ENCODE measurements at regions not wholly inside any gene's neighbourhood (a gene's known extent, or its start where the extent isn't known, plus 50 kb on each side); places are given as distances from the start of the nearest gene placed in this dataset.

DNA sequence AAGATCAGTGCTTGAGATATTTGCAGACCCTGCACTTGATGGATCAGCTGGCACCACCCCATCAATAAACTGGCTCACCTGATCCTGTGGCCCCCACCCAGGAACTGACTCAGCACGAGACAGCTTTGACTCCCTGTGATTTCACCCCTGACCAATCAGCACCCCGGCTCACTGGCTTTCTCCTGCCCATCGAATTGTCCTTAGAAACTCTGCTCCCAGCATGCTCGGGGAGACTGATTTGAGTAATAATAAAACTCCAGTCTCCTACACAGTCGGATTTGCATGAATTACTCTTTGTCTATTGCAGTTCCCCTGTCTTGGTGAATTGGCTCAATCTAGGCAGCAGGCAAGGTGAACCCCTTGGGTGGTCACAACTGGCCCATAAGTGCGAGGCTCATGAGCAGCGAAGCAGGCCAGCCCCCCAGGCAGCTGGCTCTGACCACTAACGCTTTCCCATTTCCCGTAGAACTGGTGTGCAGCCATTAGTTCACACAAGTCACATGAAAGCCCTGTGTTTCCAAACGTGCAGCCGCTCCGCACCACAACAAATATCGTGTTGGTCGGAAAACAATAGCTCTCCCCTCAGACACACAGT is 79.6 kb downstream of the RSPH3 start:
- 74 to 78% (median 77%) methylated on average over 14 of the region's 14 CpGs for WGBS, 3 donors
- no peaks in the 10 kb centered on the region for H3K9me3 ChIP-seq
- ATAC-seq (no peak), DNase-seq (no peak)
- H3K4me1 ChIP-seq, result no peaks in the 10 kb centered on the region
- TF ChIP-seq CTCF (IDR thresholded peaks at IDR 0.05), result no peak
- H3K27ac ChIP-seq, result no peak overlapping the region
- no peaks in the 10 kb centered on the region for H3K27me3 ChIP-seq (ENCODE audit: insufficient read depth in 3 of 3, low read length in 2 of 3)
- no peak overlapping the region for H3K4me3 ChIP-seq
- intact Hi-C loops (cut with DNase I), result no loop called here
- no peaks in the 10 kb centered on the region for H3K36me3 ChIP-seq (ENCODE audit: insufficient read depth in 1 of 2, low read depth in 1 of 2)

DNA sequence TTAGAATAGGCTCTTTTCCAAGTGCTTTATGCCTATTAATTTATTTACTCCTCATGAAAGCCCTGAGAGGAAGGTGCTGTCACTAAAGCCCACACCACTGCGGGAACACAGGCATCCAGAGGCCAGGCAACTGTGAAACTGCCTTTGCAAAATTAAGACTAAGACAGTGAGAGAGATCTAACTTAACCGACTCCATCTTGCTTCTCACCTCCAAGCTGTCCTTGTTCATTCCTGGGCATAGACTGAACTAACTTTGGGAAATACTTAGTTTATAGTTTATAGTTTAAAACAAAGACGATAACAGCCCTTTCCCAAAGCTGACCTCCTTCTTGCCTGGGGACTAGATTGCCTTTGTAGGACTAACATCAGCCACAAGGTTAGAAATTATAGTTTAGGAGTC is 80.1 kb downstream of the RSPH3 start:
- no peaks in the 10 kb centered on the region for H3K36me3 ChIP-seq (ENCODE audit: insufficient read depth in 1 of 2, low read depth in 1 of 2)
- no peak overlapping the region for H3K27ac ChIP-seq
- no peak overlapping the region for H3K4me3 ChIP-seq
- 81 to 85% (median 82%) methylated on average over 3 of the region's 3 CpGs for WGBS, 3 donors
- DNase-seq (no peak), ATAC-seq (no peak)
- H3K4me1 ChIP-seq, result no peaks in the 10 kb centered on the region
- intact Hi-C loops (cut with DNase I), result no loop called here
- no peaks in the 10 kb centered on the region for H3K27me3 ChIP-seq (ENCODE audit: insufficient read depth in 3 of 3, low read length in 2 of 3)
- no peaks in the 10 kb centered on the region for H3K9me3 ChIP-seq
- TF ChIP-seq CTCF (IDR thresholded peaks at IDR 0.05), result no peak

DNA sequence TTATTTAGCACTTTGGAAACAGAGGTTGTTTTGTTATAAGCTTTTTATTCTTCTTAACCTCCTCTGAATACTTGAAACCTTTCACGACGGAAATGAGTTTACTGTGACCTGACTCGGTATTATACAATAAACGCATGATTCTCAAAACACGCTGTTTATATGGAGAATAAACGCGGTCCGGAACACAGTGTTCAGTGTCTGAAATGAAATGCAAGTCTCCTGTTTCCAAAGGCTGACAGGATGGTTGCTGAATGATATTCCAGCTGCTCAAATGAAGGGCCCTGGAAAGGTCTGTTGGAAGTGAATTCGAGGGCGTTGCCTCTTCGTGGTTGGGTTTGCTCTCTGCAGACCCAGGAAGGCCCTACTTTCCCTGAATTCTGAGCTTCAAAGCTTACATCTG is 83.4 kb downstream of the RSPH3 start:
- Histone ChIP-seq H3K9me3 (no peaks in the 10 kb centered on the region), H3K4me3 (no peak overlapping the region), H3K27me3 (ENCODE audit: insufficient read depth in 3 of 3, low read length in 2 of 3) (peaks cover 0 to 3% (median 0%) of the 10 kb centered on the region in 3 donors), H3K27ac (no peak overlapping the region), H3K4me1 (no peaks in the 10 kb centered on the region), H3K36me3 (ENCODE audit: insufficient read depth in 1 of 2, low read depth in 1 of 2) (no peaks in the 10 kb centered on the region)
- 51 to 65% (median 55%) methylated on average over 11 of the region's 11 CpGs for WGBS, 3 donors
- no peak for TF ChIP-seq CTCF (IDR thresholded peaks at IDR 0.05)
- no peak for DNase-seq
- no peak for ATAC-seq
- intact Hi-C loops (cut with DNase I), result no loop called here

GRCh38 chr6:158914923-158915322 is 85.1 kb downstream of the RSPH3 start:
- Histone ChIP-seq H3K9me3 (no peaks in the 10 kb centered on the region), H3K4me1 (no peaks in the 10 kb centered on the region), H3K27ac (no peak overlapping the region), H3K27me3 (ENCODE audit: insufficient read depth in 3 of 3, low read length in 2 of 3) (peaks cover 0 to 4% (median 0%) of the 10 kb centered on the region in 3 donors), H3K36me3 (ENCODE audit: insufficient read depth in 1 of 2, low read depth in 1 of 2) (no peaks in the 10 kb centered on the region), H3K4me3 (no peak overlapping the region)
- intact Hi-C loops (cut with DNase I), result no loop called here
- TF ChIP-seq CTCF (IDR thresholded peaks at IDR 0.05), result no peak
- WGBS, 3 donors, result 80 to 95% (median 92%) methylated on average over 8 of the region's 8 CpGs
- ATAC-seq (no peak), DNase-seq (no peak)

GRCh38 chr6:158913580-158913979 is 86.4 kb downstream of the RSPH3 start:
- no peak for ATAC-seq

More at GRCh38 chr6:158913580-158913979, 86.4 kb downstream of the RSPH3 start:
- H3K27ac ChIP-seq, result no peak overlapping the region
- DNase-seq, result no peak
- H3K27me3 ChIP-seq (ENCODE audit: insufficient read depth in 3 of 3, low read length in 2 of 3), result peaks cover 0 to 6% (median 4%) of the 10 kb centered on the region in 3 donors
- 76 to 78% (median 77%) methylated on average over 9 of the region's 9 CpGs for WGBS, 3 donors
- TF ChIP-seq CTCF (IDR thresholded peaks at IDR 0.05), result no peak
- H3K9me3 ChIP-seq, result no peaks in the 10 kb centered on the region
- H3K4me3 ChIP-seq, result no peak overlapping the region
- no peaks in the 10 kb centered on the region for H3K36me3 ChIP-seq (ENCODE audit: insufficient read depth in 1 of 2, low read depth in 1 of 2)
- intact Hi-C loops (cut with DNase I), result no loop called here
- no peaks in the 10 kb centered on the region for H3K4me1 ChIP-seq
